H9 (cell line): ENCODE measurements at regions not wholly inside any gene's neighbourhood (a gene's known extent, or its start where the extent isn't known, plus 50 kb on each side); places are given as distances from the start of the nearest gene placed in this dataset.

Experiments used
- DNase-seq: peaks from one replicate; pipeline ENCODE4 v3.0.0-alpha.2; 2017
- H2AFZ ChIP-seq: one replicate; pipeline ENCODE4 v1.6.1; 2013; ENCODE audit warnings: mild to moderate bottlenecking, low read length, control low read depth, moderate library complexity
- H2AK5ac ChIP-seq: 2 replicates; pipeline ENCODE4 v1.6.1; 2013; ENCODE audit warnings: low read length, control low read depth, mixed read lengths; ENCODE audit not compliant: insufficient read length
- H2BK120ac ChIP-seq: one replicate; pipeline ENCODE4 v1.6.1; 2013; ENCODE audit warnings: low read depth, mild to moderate bottlenecking, low read length, control low read depth, inconsistent platforms; ENCODE audit not compliant: poor library complexity, severe bottlenecking
- H2BK12ac ChIP-seq: 2 replicates; pipeline ENCODE4 v1.6.1; 2013; ENCODE audit warnings: low read length, control low read depth, mixed read lengths, low read depth; ENCODE audit not compliant: insufficient read length
- H2BK15ac ChIP-seq: 2 replicates; pipeline ENCODE4 v1.6.1; 2013; ENCODE audit warnings: low read depth, low read length, control low read depth
- H2BK20ac ChIP-seq: one replicate; pipeline ENCODE4 v1.6.1; 2013; ENCODE audit warnings: low read depth, mild to moderate bottlenecking, low read length, control low read depth, inconsistent platforms; ENCODE audit not compliant: poor library complexity, severe bottlenecking
- H2BK5ac ChIP-seq: 2 replicates; pipeline ENCODE4 v1.6.1; 2013; ENCODE audit warnings: low read length, control low read depth, mixed read lengths; ENCODE audit not compliant: insufficient read length
- H3K14ac ChIP-seq: 2 replicates; pipeline ENCODE4 v1.6.1; 2013; ENCODE audit warnings: low read length, control low read depth; ENCODE audit not compliant: insufficient read depth
- H3K18ac ChIP-seq: 2 replicates; pipeline ENCODE4 v1.6.1; 2013; ENCODE audit warnings: low read depth, mild to moderate bottlenecking, mixed read lengths, low read length, control low read depth; ENCODE audit not compliant: insufficient read length
- H3K23ac ChIP-seq: 2 replicates; pipeline ENCODE4 v1.6.1; 2013; ENCODE audit warnings: low read length, control low read depth, mixed read lengths, low read depth; ENCODE audit not compliant: insufficient read length
- H3K23me2 ChIP-seq: 2 replicates; pipeline ENCODE4 v1.6.1; 2013; ENCODE audit warnings: low read depth, mild to moderate bottlenecking, mixed read lengths, low read length, control low read depth; ENCODE audit not compliant: insufficient read length, poor library complexity, severe bottlenecking
- H3K27ac ChIP-seq: 2 replicates; pipeline ENCODE4 v1.5.1; 2013; ENCODE audit warnings: low read length, control low read depth, mixed read lengths, low read depth; ENCODE audit not compliant: insufficient read length
- H3K27me3 ChIP-seq: 2 replicates; pipeline ENCODE4 v1.6.1; 2013; ENCODE audit warnings: low read length, control low read depth, inconsistent platforms; ENCODE audit not compliant: insufficient read depth
- H3K4ac ChIP-seq: 2 replicates; pipeline ENCODE4 v1.6.1; 2013; ENCODE audit warnings: low read depth, mild to moderate bottlenecking, control low read depth, inconsistent platforms, low read length, moderate library complexity
- H3K4me1 ChIP-seq: 2 replicates; pipeline ENCODE4 v1.6.1; 2013; ENCODE audit warnings: low read length, control low read depth, inconsistent platforms; ENCODE audit not compliant: insufficient read depth
- H3K4me2 ChIP-seq: 2 replicates; pipeline ENCODE4 v1.6.1; 2013; ENCODE audit warnings: low read length, control low read depth, mixed read lengths; ENCODE audit not compliant: insufficient read length, insufficient read depth
- H3K56ac ChIP-seq: 2 replicates; pipeline ENCODE4 v1.6.1; 2013; ENCODE audit warnings: low read depth, mild to moderate bottlenecking, mixed read lengths, low read length, control low read depth; ENCODE audit not compliant: insufficient read length
- H3K79me1 ChIP-seq: 2 replicates; pipeline ENCODE4 v1.6.1; 2013; ENCODE audit warnings: low read depth, mild to moderate bottlenecking, moderate library complexity, low read length, control low read depth, inconsistent platforms; ENCODE audit not compliant: insufficient read depth, poor library complexity, severe bottlenecking
- H3K79me2 ChIP-seq: 2 replicates; pipeline ENCODE4 v1.6.1; 2013; ENCODE audit warnings: low read length, control low read depth, inconsistent platforms; ENCODE audit not compliant: insufficient read depth
- H3K9ac ChIP-seq: 2 replicates; pipeline ENCODE4 v1.6.1; 2013; ENCODE audit warnings: low read length, control low read depth, mixed read lengths; ENCODE audit not compliant: insufficient read length; ENCODE audit errors: extremely low read depth
- H3K9me3 ChIP-seq: one replicate; pipeline ENCODE4 v1.6.1; 2013; ENCODE audit warnings: low read depth, low read length, inconsistent platforms; ENCODE audit not compliant: control insufficient read depth
- H3T11ph ChIP-seq: one replicate; pipeline ENCODE4 v1.6.1; 2013; ENCODE audit warnings: mild to moderate bottlenecking, low read length, control low read depth, inconsistent platforms
- H4K20me1 ChIP-seq: one replicate; pipeline ENCODE4 v1.6.1; 2013; ENCODE audit not compliant: control insufficient read depth, insufficient read length, insufficient read depth
- H4K5ac ChIP-seq: 2 replicates; pipeline ENCODE4 v1.6.1; 2013; ENCODE audit warnings: low read depth, mild to moderate bottlenecking, mixed read lengths, low read length, control low read depth; ENCODE audit not compliant: insufficient read length
- H4K8ac ChIP-seq: replicated peaks from 2 replicates; pipeline ENCODE4 v1.6.1; 2013; ENCODE audit warnings: low read length, control low read depth, mixed read lengths, low read depth; ENCODE audit not compliant: insufficient read length
- H4K91ac ChIP-seq: 2 replicates; pipeline ENCODE4 v1.6.1; 2013; ENCODE audit warnings: low read depth, mild to moderate bottlenecking, moderate library complexity, mixed read lengths, low read length, control low read depth; ENCODE audit not compliant: insufficient read length
- H3K27ac Mint-ChIP-seq, 3 experiments: 2 replicates in 2 of 3; 3 replicates in 1 of 3; pipeline ENCODE4 v1.8.0; 2020 to 2021; ENCODE audit warnings: mixed read lengths in 3 of 3, mild to moderate bottlenecking in 1 of 3, moderate library complexity in 1 of 3
- H3K27me3 Mint-ChIP-seq: 2 replicates; pipeline ENCODE4 v1.8.0; 2021; ENCODE audit warnings: low read depth, mild to moderate bottlenecking, moderate library complexity, mixed read lengths
- H3K36me3 Mint-ChIP-seq, 3 experiments: 2 replicates in 2 of 3; 3 replicates in 1 of 3; pipeline ENCODE4 v1.8.0; 2020 to 2021; ENCODE audit warnings: low read depth in 3 of 3, mixed read lengths in 3 of 3; ENCODE audit not compliant: insufficient read depth in 1 of 3
- H3K4me1 Mint-ChIP-seq, 2 experiments: 2 replicates each; pipeline ENCODE4 v1.8.0; 2020; ENCODE audit warnings: mixed read lengths in 2 of 2
- H3K4me3 Mint-ChIP-seq, 2 experiments: 2 replicates in 1 of 2; 3 replicates in 1 of 2; pipeline ENCODE4 v1.8.0; 2020 to 2021; ENCODE audit warnings: mild to moderate bottlenecking in 2 of 2, mixed read lengths in 2 of 2, moderate library complexity in 1 of 2
- H3K9me3 Mint-ChIP-seq, 2 experiments: 2 replicates in 1 of 2; 3 replicates in 1 of 2; pipeline ENCODE4 v1.8.0; 2020; ENCODE audit warnings: mild to moderate bottlenecking in 2 of 2, mixed read lengths in 2 of 2, moderate library complexity in 1 of 2
- WGBS: extraction: QIAGEN DNeasy Blood & Tissue Kit; methylation state at CpG from one replicate; pipeline ENCODE4 v1.1.7; 2013; ENCODE audit warnings: missing lambda C conversion rate, low lambda C conversion rate, mixed read lengths; ENCODE audit not compliant: insufficient read length; ENCODE audit errors: extremely low coverage; 5-methylcytosine and 5-hydroxymethylcytosine counted together
- TF ChIP-seq, protein P1 (sequence below): fragments of 200-600 bp; sonication (generic); conservative IDR thresholded peaks from 3 replicates; pipeline ENCODE4 v1.8.0; 2021; ENCODE audit warnings: antibody characterized with exemption, mild to moderate bottlenecking

DNA sequence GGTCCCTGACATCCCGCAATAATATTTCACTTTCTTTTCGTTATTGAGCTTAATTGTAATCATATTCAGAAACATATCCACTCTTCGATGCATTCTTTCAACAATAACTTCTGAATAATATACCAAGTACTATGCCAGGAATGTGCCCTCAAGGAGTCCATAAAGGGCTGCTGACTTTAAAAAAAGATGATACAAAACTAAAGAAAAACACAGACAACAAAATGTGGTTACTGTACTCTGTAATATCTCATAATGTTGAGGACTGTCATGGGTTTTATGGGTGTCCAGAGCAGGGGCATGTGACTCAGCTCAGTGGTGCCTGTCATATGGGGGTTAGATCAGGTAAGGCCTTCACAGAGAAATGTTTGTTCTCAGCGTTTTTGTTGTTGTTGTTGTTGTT is 73.7 kb downstream of the ARL4A start:
- H4K8ac ChIP-seq = no peak overlapping the region
- TF ChIP-seq, protein P1, sequence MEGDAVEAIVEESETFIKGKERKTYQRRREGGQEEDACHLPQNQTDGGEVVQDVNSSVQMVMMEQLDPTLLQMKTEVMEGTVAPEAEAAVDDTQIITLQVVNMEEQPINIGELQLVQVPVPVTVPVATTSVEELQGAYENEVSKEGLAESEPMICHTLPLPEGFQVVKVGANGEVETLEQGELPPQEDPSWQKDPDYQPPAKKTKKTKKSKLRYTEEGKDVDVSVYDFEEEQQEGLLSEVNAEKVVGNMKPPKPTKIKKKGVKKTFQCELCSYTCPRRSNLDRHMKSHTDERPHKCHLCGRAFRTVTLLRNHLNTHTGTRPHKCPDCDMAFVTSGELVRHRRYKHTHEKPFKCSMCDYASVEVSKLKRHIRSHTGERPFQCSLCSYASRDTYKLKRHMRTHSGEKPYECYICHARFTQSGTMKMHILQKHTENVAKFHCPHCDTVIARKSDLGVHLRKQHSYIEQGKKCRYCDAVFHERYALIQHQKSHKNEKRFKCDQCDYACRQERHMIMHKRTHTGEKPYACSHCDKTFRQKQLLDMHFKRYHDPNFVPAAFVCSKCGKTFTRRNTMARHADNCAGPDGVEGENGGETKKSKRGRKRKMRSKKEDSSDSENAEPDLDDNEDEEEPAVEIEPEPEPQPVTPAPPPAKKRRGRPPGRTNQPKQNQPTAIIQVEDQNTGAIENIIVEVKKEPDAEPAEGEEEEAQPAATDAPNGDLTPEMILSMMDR = no peak
- H3K9ac ChIP-seq = no peak overlapping the region
- H2AK5ac ChIP-seq = no peak overlapping the region
- no peak overlapping the region for H3K14ac ChIP-seq
- H3K4me1 Mint-ChIP-seq = peaks cover 13 to 14% of the 10 kb centered on the region in 2 experiments
- no peak overlapping the region for H3K4me2 ChIP-seq
- no peak overlapping the region for H3K56ac ChIP-seq
- H3K79me2 ChIP-seq = no peaks in the 10 kb centered on the region
- H3K9me3 Mint-ChIP-seq = peaks cover 15 to 16% of the 10 kb centered on the region in 2 experiments
- H3K27me3 ChIP-seq = no peaks in the 10 kb centered on the region
- no peaks in the 10 kb centered on the region for H3K23me2 ChIP-seq
- no peak overlapping the region for H2BK120ac ChIP-seq
- no peaks in the 10 kb centered on the region; the same call in 1 of the 2 replicates for H3K27me3 Mint-ChIP-seq
- 0 out of 2 replicates have a peak, but pooled peaks cover 2% of the 10 kb centered on the region for H3K4me1 ChIP-seq
- no peak overlapping the region for H3K18ac ChIP-seq
- no peak overlapping the region for H2BK12ac ChIP-seq
- H3K36me3 Mint-ChIP-seq = peaks cover 13 to 28% (median 20%) of the 10 kb centered on the region in 3 experiments
- no CpG with 5 or more reads among the region's 4 CpGs for WGBS
- no peak overlapping the region for H4K91ac ChIP-seq
- H3T11ph ChIP-seq = no peak overlapping the region
- H3K4me3 Mint-ChIP-seq = no peak overlapping the region
- H3K4ac ChIP-seq = no peak overlapping the region
- DNase-seq = no peak
- H4K20me1 ChIP-seq = no peaks in the 10 kb centered on the region
- H2AFZ ChIP-seq = no peak overlapping the region
- H2BK15ac ChIP-seq = no peak overlapping the region
- no peaks in the 10 kb centered on the region for H3K79me1 ChIP-seq
- H2BK20ac ChIP-seq = no peak overlapping the region
- H4K5ac ChIP-seq = no peak overlapping the region
- H3K23ac ChIP-seq = no peak overlapping the region
- no peak overlapping the region for H3K27ac Mint-ChIP-seq
- no peak overlapping the region for H2BK5ac ChIP-seq
- no peak overlapping the region for H3K27ac ChIP-seq
- no peaks in the 10 kb centered on the region for H3K9me3 ChIP-seq
